ENCODE measurements at regions not wholly inside any gene's neighbourhood (a gene's known extent, or its start where the extent isn't known, plus 50 kb on each side); places are given as distances from the start of the nearest gene placed in this dataset.

DNA sequence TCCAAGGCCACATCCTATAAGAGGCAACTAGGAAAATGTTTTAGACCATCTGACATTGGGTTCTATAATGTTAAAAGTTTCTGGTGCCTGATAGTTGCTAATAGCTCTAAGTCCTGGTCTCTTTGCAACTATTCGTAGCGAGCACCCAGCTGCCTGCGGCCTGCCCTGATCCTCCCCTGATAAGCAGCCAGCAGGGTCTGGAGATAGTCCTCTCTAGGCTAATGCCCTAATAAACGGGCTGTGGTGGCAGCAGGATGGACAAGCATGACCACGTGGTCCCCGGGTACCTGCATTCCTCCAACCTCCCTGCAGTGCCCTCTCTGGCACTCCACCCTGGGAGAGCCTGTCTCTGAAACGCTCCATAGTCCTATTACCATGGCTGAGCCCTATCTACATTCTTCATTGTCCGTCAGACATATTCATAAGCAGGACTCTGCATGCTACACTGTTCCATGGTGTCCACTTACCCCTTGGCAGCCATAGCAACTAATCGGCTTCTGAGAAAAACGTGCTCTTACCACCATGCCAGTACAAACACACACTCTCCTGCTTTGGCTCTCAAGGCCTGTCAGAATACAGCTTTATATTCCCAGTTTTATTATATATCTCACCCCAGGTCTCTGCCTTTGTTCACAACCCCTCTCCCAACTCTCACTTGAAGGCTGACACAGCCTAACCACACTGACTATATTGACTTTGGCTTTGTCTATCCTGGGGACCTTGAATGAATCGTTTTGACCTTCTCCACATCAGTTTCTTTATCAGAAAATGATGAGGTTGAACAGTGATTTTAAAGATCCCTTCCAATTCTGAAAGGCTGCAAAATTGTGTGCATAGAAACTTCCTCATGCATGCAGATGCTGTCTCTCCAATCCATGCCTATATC, 49.9 kb upstream of the DAPK1 start:
- DNase-seq (ENCODE audit: low read depth), result no peak
